ENCODE measurements at regions not wholly inside any gene's neighbourhood (a gene's known extent, or its start where the extent isn't known, plus 50 kb on each side); places are given as distances from the start of the nearest gene placed in this dataset.

- Mint-ChIP-seq H3K9me3 (ENCODE audit: low read depth, unreplicated experiment) (peaks cover 5% of the 10 kb centered on the region), H3K27me3 (ENCODE audit: unreplicated experiment) (no peaks in the 10 kb centered on the region), H3K4me1 (ENCODE audit: low read depth, unreplicated experiment) (no peaks in the 10 kb centered on the region), H3K4me3 (ENCODE audit: low read depth, unreplicated experiment) (no peak overlapping the region), H3K27ac (ENCODE audit: unreplicated experiment) (no peak overlapping the region), H3K36me3 (ENCODE audit: insufficient read depth, unreplicated experiment) (no peaks in the 10 kb centered on the region)
- intact Hi-C loops (cut with micrococcal nuclease; ENCODE audit: unreplicated experiment): no loop called here
- TF ChIP-seq, protein P1, sequence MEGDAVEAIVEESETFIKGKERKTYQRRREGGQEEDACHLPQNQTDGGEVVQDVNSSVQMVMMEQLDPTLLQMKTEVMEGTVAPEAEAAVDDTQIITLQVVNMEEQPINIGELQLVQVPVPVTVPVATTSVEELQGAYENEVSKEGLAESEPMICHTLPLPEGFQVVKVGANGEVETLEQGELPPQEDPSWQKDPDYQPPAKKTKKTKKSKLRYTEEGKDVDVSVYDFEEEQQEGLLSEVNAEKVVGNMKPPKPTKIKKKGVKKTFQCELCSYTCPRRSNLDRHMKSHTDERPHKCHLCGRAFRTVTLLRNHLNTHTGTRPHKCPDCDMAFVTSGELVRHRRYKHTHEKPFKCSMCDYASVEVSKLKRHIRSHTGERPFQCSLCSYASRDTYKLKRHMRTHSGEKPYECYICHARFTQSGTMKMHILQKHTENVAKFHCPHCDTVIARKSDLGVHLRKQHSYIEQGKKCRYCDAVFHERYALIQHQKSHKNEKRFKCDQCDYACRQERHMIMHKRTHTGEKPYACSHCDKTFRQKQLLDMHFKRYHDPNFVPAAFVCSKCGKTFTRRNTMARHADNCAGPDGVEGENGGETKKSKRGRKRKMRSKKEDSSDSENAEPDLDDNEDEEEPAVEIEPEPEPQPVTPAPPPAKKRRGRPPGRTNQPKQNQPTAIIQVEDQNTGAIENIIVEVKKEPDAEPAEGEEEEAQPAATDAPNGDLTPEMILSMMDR (IDR thresholded peaks at IDR 0.05; ENCODE audit: unreplicated experiment): no peak
- BruUV-seq (replicated peaks): no TSS peak
- DNase-seq: no peak
- CTCF ChIA-PET: no interaction called here
These were observed 148.0 kb upstream of the CYRIA start for GRCh38 chr2:16813593-16813992.

DNA sequence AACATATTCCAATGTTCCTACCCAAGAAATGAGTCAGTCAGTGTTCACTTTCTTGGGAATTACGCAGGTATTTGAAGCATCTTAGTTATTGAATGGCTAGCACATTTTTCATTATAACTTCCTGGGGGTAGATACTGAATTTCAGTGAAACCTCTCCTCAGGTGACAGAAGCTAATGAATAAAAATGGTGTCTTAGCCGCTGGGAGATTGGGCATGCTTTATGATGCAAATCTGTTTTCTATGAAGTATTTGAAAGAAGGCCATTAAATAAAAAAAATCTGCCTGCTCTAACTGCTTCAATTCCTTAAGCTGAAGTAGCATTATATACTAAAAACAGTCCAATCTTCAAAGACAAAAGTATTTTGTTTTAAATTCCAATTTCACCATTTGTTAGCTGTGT, 132.8 kb upstream of the CYRIA start:
- H3K27ac Mint-ChIP-seq (ENCODE audit: unreplicated experiment): no peak overlapping the region
- intact Hi-C loops (cut with micrococcal nuclease; ENCODE audit: unreplicated experiment): no loop called here
- no peaks in the 10 kb centered on the region for H3K4me1 Mint-ChIP-seq (ENCODE audit: low read depth, unreplicated experiment)
- no peak for DNase-seq
- H3K36me3 Mint-ChIP-seq (ENCODE audit: insufficient read depth, unreplicated experiment): no peaks in the 10 kb centered on the region
- H3K27me3 Mint-ChIP-seq (ENCODE audit: unreplicated experiment): peaks cover 14% of the 10 kb centered on the region
- H3K4me3 Mint-ChIP-seq (ENCODE audit: low read depth, unreplicated experiment): no peak overlapping the region
- CTCF ChIA-PET: no interaction called here
- no TSS peak for BruUV-seq (replicated peaks)
- TF ChIP-seq, protein P1 (IDR thresholded peaks at IDR 0.05; ENCODE audit: unreplicated experiment): no peak
- H3K9me3 Mint-ChIP-seq (ENCODE audit: low read depth, unreplicated experiment): peaks cover 7% of the 10 kb centered on the region

- no TSS peak for BruUV-seq (replicated peaks)
- intact Hi-C loops (cut with micrococcal nuclease; ENCODE audit: unreplicated experiment): no loop called here
- no peaks in the 10 kb centered on the region for H3K4me1 Mint-ChIP-seq (ENCODE audit: low read depth, unreplicated experiment)
- H3K4me3 Mint-ChIP-seq (ENCODE audit: low read depth, unreplicated experiment): no peak overlapping the region
- DNase-seq: no peak
- H3K27me3 Mint-ChIP-seq (ENCODE audit: unreplicated experiment): peaks cover 14% of the 10 kb centered on the region
- no peaks in the 10 kb centered on the region for H3K36me3 Mint-ChIP-seq (ENCODE audit: insufficient read depth, unreplicated experiment)
- H3K9me3 Mint-ChIP-seq (ENCODE audit: low read depth, unreplicated experiment): peaks cover 7% of the 10 kb centered on the region
- CTCF ChIA-PET: no interaction called here
- TF ChIP-seq, protein P1 (IDR thresholded peaks at IDR 0.05; ENCODE audit: unreplicated experiment): no peak
- H3K27ac Mint-ChIP-seq (ENCODE audit: unreplicated experiment): no peak overlapping the region
These were observed 125.9 kb upstream of the CYRIA start for GRCh38 chr2:16791496-16791895.

DNA sequence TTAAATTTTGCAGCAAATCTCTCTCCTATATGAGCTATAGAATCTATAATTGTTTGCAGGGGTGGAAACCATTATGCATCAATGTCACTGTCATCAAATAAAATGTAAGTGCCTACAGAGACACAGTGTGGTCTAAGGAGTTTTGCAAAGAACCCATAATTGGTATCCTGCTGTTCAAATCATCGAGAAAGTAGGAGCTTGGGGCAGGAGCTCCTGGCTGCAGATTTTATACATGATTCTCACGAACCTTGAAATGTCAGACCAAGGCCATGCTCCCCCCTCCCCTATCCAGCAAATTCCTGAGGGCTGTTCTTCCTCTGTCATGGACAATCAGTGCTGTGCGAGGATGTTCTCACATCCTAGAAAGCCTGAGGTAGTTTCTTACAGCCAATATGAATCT, 119.5 kb upstream of the CYRIA start:
- H3K9me3 Mint-ChIP-seq (ENCODE audit: low read depth, unreplicated experiment): peaks cover 3% of the 10 kb centered on the region
- CTCF ChIA-PET: no interaction called here
- H3K4me3 Mint-ChIP-seq (ENCODE audit: low read depth, unreplicated experiment): no peak overlapping the region
- intact Hi-C loops (cut with micrococcal nuclease; ENCODE audit: unreplicated experiment): no loop called here
- no peak overlapping the region for H3K27ac Mint-ChIP-seq (ENCODE audit: unreplicated experiment)
- H3K4me1 Mint-ChIP-seq (ENCODE audit: low read depth, unreplicated experiment): no peaks in the 10 kb centered on the region
- TF ChIP-seq, protein P1 (IDR thresholded peaks at IDR 0.05; ENCODE audit: unreplicated experiment): no peak
- peaks cover 11% of the 10 kb centered on the region for H3K27me3 Mint-ChIP-seq (ENCODE audit: unreplicated experiment)
- H3K36me3 Mint-ChIP-seq (ENCODE audit: insufficient read depth, unreplicated experiment): no peaks in the 10 kb centered on the region
- DNase-seq: no peak
- no TSS peak for BruUV-seq (replicated peaks)

- Mint-ChIP-seq H3K4me1 (ENCODE audit: low read depth, unreplicated experiment) (no peaks in the 10 kb centered on the region), H3K9me3 (ENCODE audit: low read depth, unreplicated experiment) (peaks cover 3% of the 10 kb centered on the region)
- CTCF ChIA-PET: no interaction called here
These were observed 119.0 kb upstream of the CYRIA start for GRCh38 chr2:16784652-16785051.

More at GRCh38 chr2:16784652-16785051, 119.0 kb upstream of the CYRIA start:
- TF ChIP-seq, protein P1 (IDR thresholded peaks at IDR 0.05; ENCODE audit: unreplicated experiment): no peak
- peaks cover 15% of the 10 kb centered on the region for H3K27me3 Mint-ChIP-seq (ENCODE audit: unreplicated experiment)
- no TSS peak for BruUV-seq (replicated peaks)
- intact Hi-C loops (cut with micrococcal nuclease; ENCODE audit: unreplicated experiment): no loop called here
- H3K27ac Mint-ChIP-seq (ENCODE audit: unreplicated experiment): no peak overlapping the region
- no peak overlapping the region for H3K4me3 Mint-ChIP-seq (ENCODE audit: low read depth, unreplicated experiment)
- H3K36me3 Mint-ChIP-seq (ENCODE audit: insufficient read depth, unreplicated experiment): no peaks in the 10 kb centered on the region
- no peak for DNase-seq
